AG04450 (cell line): ENCODE measurements at regions not wholly inside any gene's neighbourhood (a gene's known extent, or its start where the extent isn't known, plus 50 kb on each side); places are given as distances from the start of the nearest gene placed in this dataset.

Experiments used
- CTCF ChIA-PET: fragments of 300-600, 350-600 bp; formaldehyde crosslinking; extraction: SDS; loops from one replicate; lab custom pipeline; 2022; ENCODE audit warnings: antibody characterized with exemption, inconsistent platforms; lab: Charles Lee
- POLR2A ChIA-PET: fragments of 350-600 bp; formaldehyde crosslinking; extraction: SDS; loops from one replicate; lab custom pipeline; 2021; ENCODE audit warnings: antibody characterized with exemption, inconsistent platforms; lab: Yijun Ruan, JAX
- DNase-seq: peaks from one replicate; pipeline ENCODE4 v3.0.0-alpha.2; 2011; ENCODE audit warnings: low read depth, low spot score
- H3K27ac ChIP-seq: one replicate; pipeline ENCODE4 v1.5.1; 2012; ENCODE audit warnings: low read depth, low read length, control low read depth
- H3K27me3 ChIP-seq: one replicate; pipeline ENCODE4 v1.6.0; 2012; ENCODE audit warnings: low read length; ENCODE audit not compliant: control insufficient read depth, insufficient read depth
- H3K4me3 ChIP-seq: 2 replicates; pipeline ENCODE4 v1.5.1; 2011; ENCODE audit warnings: mild to moderate bottlenecking, low read depth, low read length, control low read depth
- H3K9me3 ChIP-seq: 2 replicates; pipeline ENCODE4 v1.5.1; 2012; ENCODE audit warnings: low read length; ENCODE audit not compliant: control insufficient read depth, insufficient read depth
- TF ChIP-seq, protein P1 (sequence below): IDR thresholded peaks from 2 replicates; pipeline ENCODE4 v1.5.1; 2011; ENCODE audit warnings: low read depth, low read length, control low read depth, inconsistent platforms

DNA sequence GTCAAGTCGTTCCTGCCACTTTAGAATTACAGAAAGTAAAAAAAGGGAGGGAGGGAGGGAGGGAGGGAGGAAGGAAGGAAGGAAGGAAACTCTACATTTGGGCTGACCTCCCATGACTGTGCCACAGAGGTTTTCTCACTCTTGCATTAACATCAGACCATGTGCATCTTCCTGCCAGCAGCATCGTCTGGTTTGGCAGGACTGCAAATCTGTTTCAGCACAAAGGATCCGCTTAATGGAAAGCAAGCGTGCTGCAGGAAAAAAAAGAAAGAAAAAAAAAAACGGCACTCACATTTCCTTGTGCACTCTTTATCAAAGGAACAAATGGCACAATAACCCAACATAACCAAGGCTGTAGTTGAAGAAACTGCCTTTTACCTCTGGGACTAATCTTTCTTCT, 148.8 kb upstream of the HES1 start:
- H3K27me3 ChIP-seq, result peaks cover 25% of the 10 kb centered on the region
- POLR2A ChIA-PET, result no interaction called here
- DNase-seq, result no peak

DNA sequence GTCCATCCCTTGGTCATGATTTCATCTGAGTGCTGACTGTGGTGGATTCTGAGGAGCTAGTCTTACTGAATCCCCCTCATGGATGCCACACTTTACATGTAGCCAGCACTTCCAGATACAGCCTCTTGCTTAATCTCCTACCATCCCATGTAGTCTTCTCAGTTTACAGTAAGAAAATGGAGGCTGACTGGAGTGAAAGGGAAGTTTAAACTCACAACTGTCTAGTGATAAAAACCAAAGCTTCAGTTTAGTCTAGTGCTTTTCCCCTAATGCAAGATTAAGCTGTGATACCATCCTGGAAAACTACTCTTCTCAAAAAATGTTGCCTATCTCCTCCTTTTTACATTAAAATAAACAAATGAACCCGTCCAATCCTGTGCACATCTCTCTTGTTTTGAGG, 146.8 kb upstream of the HES1 start:
- DNase-seq, result no peak
- TF ChIP-seq, protein P1, sequence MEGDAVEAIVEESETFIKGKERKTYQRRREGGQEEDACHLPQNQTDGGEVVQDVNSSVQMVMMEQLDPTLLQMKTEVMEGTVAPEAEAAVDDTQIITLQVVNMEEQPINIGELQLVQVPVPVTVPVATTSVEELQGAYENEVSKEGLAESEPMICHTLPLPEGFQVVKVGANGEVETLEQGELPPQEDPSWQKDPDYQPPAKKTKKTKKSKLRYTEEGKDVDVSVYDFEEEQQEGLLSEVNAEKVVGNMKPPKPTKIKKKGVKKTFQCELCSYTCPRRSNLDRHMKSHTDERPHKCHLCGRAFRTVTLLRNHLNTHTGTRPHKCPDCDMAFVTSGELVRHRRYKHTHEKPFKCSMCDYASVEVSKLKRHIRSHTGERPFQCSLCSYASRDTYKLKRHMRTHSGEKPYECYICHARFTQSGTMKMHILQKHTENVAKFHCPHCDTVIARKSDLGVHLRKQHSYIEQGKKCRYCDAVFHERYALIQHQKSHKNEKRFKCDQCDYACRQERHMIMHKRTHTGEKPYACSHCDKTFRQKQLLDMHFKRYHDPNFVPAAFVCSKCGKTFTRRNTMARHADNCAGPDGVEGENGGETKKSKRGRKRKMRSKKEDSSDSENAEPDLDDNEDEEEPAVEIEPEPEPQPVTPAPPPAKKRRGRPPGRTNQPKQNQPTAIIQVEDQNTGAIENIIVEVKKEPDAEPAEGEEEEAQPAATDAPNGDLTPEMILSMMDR, result no peak
- ChIA-PET CTCF (no interaction called here), POLR2A (no interaction called here)
- no peaks in the 10 kb centered on the region for H3K9me3 ChIP-seq
- peaks cover 29% of the 10 kb centered on the region for H3K27me3 ChIP-seq
- H3K27ac ChIP-seq, result no peak overlapping the region
- H3K4me3 ChIP-seq, result no peak overlapping the region

More for the DNA sequence above, 148.8 kb upstream of the HES1 start:
- no peak overlapping the region for H3K4me3 ChIP-seq
- CTCF ChIA-PET, result no interaction called here
- TF ChIP-seq, protein P1, result no peak
- H3K9me3 ChIP-seq, result no peaks in the 10 kb centered on the region
- no peak overlapping the region for H3K27ac ChIP-seq

DNA sequence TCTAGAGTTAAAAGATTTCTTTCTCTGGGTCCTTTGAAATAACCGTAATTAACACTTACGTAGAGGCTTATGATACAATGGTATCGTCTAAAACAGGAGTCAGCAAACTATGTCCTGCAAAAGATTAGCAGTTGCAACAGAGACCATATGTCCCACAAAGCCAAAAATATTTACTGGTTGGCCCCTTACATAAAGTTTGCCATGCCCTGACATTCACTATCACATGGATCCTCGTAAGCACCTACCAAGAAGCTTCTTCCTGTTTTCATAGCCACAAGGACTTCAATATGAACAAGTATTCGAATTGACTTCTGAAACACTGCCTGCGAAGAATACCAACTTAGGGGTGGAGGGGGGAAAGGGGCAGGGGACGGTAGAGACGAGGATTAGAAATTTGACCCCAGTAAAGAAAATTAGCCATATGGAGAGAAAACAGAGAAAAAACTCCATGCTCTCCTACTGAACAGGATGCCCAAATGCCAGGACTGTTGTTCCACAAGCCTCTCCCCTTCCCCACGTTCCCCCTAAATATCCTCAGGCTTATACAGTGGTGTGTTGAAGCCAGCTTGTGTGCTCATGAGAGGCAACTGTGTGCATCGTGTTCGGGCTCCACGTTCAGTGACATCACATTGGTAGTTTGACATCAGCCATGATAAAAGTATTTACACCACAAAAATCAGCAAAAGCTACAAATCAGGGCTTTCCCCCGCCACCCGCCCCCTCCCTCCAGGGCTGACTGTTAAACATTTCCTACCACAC, 144.1 kb upstream of the HES1 start:
- no peaks in the 10 kb centered on the region for H3K9me3 ChIP-seq
- H3K27ac ChIP-seq, result no peak overlapping the region
- H3K27me3 ChIP-seq, result peaks cover 37% of the 10 kb centered on the region
- TF ChIP-seq, protein P1, result no peak
- ChIA-PET CTCF (interaction anchor here (0.7 kb wide), 1 partner anchor 26 kb away, joined by 3 read pairs; no protein-coding TSS in a partner anchor), POLR2A (no interaction called here)
- H3K4me3 ChIP-seq, result no peak overlapping the region
- no peak for DNase-seq

DNA sequence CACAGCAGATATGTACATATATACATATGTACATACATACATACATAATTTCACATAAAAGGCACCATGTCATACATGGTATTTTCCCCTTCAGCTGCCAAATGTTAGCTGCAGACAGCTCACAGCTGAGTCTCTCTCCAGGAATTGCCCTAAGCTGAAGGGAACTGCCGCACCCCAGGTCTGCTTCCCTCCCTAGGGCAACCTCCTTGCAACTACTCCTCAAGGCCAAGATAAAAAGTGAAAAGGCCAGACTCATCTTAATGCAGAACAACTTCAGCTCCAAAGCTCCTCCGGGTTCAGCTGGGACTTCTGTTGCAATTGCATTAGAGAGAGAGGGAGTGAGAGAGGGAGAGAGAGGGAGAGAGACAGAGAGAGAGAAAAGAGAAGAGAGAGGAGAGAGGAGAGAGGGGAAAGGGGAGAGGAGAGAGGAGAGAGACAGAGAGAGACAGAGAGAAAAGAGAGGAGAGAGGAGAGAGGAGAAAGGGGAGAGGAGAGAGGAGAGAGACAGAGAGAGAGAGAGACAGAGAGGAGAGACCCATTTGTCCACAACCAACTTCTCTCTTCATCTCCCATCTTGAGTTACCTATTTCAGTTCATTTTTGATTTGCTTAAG, 143.4 kb upstream of the HES1 start:
- no peak for DNase-seq
- Histone ChIP-seq H3K4me3 (no peak overlapping the region), H3K27ac (no peak overlapping the region), H3K27me3 (peaks cover 41% of the 10 kb centered on the region), H3K9me3 (no peaks in the 10 kb centered on the region)
- TF ChIP-seq, protein P1, result no peak
- CTCF ChIA-PET, result no interaction called here
- POLR2A ChIA-PET, result no interaction called here

DNA sequence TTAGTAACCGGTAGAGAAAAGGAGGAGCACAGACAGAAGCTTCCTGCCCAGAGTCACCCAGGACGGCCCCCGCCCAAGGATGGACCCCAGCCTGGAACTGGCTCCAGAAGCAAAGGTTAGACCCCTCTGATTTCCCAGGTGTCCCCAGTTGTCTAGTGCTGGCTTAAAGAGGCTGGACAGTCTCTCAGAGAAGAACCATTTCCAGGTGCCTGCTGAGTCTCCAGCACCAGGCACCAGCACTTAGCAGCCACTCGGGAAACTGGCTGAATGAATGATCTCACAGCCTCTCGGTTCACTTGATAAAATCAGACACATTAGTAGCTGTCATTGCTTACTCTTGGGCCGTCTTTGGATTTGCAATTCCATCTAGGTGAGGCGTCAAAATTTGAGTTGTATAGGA, 139.7 kb upstream of the HES1 start:
- no peak overlapping the region for H3K27ac ChIP-seq
- H3K9me3 ChIP-seq, result no peaks in the 10 kb centered on the region
- CTCF ChIA-PET, result no interaction called here
- DNase-seq, result no peak
- H3K4me3 ChIP-seq, result no peak overlapping the region
- TF ChIP-seq, protein P1, result no peak
- H3K27me3 ChIP-seq, result peaks cover 38% of the 10 kb centered on the region
- POLR2A ChIA-PET, result no interaction called here
